ENCODE measurements at regions not wholly inside any gene's neighbourhood (a gene's known extent, or its start where the extent isn't known, plus 50 kb on each side); places are given as distances from the start of the nearest gene placed in this dataset.

GRCh38 chr13:54709546-54709945 lies 1680.9 kb downstream of the OLFM4 start:
- TF ChIP-seq CTCF (IDR thresholded peaks at IDR 0.05; ENCODE audit: insufficient read depth, low read depth, low read length) (no peak), EZH2 (IDR thresholded peaks at IDR 0.05; ENCODE audit: insufficient read depth, low read length) (no peak)

Measured in astrocyte (in vitro differentiated cells and primary cell).